A204.1 (cell line): ENCODE measurements at regions not wholly inside any gene's neighbourhood (a gene's known extent, or its start where the extent isn't known, plus 50 kb on each side); places are given as distances from the start of the nearest gene placed in this dataset.
"Not testable (repeated sequence)": the region's sequence is repeated elsewhere in the genome, so short reads cannot be mapped to it uniquely, and the experiment has no call there.

Experiments
- FAIRE-seq: peaks from 2 replicates; lab custom pipeline; 2012; peaks lifted over from hg19 to GRCh38; lab: Jason Lieb, UNC

- no peak for FAIRE-seq
These were observed 874.1 kb downstream of the LTN1 start for GRCh38 chr21:28118570-28118969.

GRCh38 chr21:28114986-28115385 lies 877.7 kb downstream of the LTN1 start:
- FAIRE-seq, result not testable (repeated sequence)

- no peak for FAIRE-seq
These were observed 879.0 kb downstream of the LTN1 start for GRCh38 chr21:28113718-28114117.

GRCh38 chr21:28112511-28112910 lies 880.2 kb downstream of the LTN1 start:
- no peak for FAIRE-seq

GRCh38 chr21:28111151-28111619 lies 881.5 kb downstream of the LTN1 start:
- FAIRE-seq, result no peak

- FAIRE-seq, result no peak
These were observed 882.0 kb downstream of the LTN1 start for GRCh38 chr21:28110716-28111115.

GRCh38 chr21:28110074-28110473 lies 882.6 kb downstream of the LTN1 start:
- FAIRE-seq, result no peak

- no peak for FAIRE-seq
These were observed 886.2 kb downstream of the LTN1 start for GRCh38 chr21:28106370-28106890.

- no peak for FAIRE-seq
These were observed 888.3 kb downstream of the LTN1 start for GRCh38 chr21:28104346-28104745.

GRCh38 chr21:28100366-28100765 lies 892.3 kb downstream of the LTN1 start:
- FAIRE-seq, result no peak

- no peak for FAIRE-seq
These were observed 893.5 kb downstream of the LTN1 start for GRCh38 chr21:28099001-28099705.

GRCh38 chr21:28091466-28091865 lies 901.2 kb downstream of the LTN1 start:
- no peak for FAIRE-seq

GRCh38 chr21:28090546-28090945 lies 902.1 kb downstream of the LTN1 start:
- FAIRE-seq, result no peak

- no peak for FAIRE-seq
These were observed 902.9 kb downstream of the LTN1 start for GRCh38 chr21:28089599-28090441.

GRCh38 chr21:28086861-28087581 lies 905.7 kb downstream of the LTN1 start:
- FAIRE-seq, result no peak

- FAIRE-seq, result no peak
These were observed 907.7 kb downstream of the LTN1 start for GRCh38 chr21:28084951-28085350.

- no peak for FAIRE-seq
These were observed 909.3 kb downstream of the LTN1 start for GRCh38 chr21:28083350-28083749.

- no peak for FAIRE-seq
These were observed 914.6 kb downstream of the LTN1 start for GRCh38 chr21:28078126-28078525.

- FAIRE-seq, result no peak
These were observed 918.0 kb downstream of the LTN1 start for GRCh38 chr21:28074676-28075075.

GRCh38 chr21:28072601-28073000 lies 920.1 kb downstream of the LTN1 start:
- no peak for FAIRE-seq

- no peak for FAIRE-seq
These were observed 923.2 kb downstream of the LTN1 start for GRCh38 chr21:28069450-28069923.
